HepG2 (cell line): ENCODE measurements at regions not wholly inside any gene's neighbourhood (a gene's known extent, or its start where the extent isn't known, plus 50 kb on each side); places are given as distances from the start of the nearest gene placed in this dataset.

ENCODE experiments used
- ATAC-seq: fragments of 200-7000 bp; cut with Tn5 transposase; 3 replicates; pipeline ENCODE4 v1.9.1; 2020; ENCODE audit warnings: mild to moderate bottlenecking, moderate library complexity
- BruUV-seq: library from RNA; stranded (reverse); fragments of 400-500 nt; replicated peaks from 2 replicates; lab custom pipeline; 2021; lab: Mats Ljungman, UMichigan
- CTCF ChIA-PET: fragments of 300-600 bp; formaldehyde crosslinking; extraction: SDS; loops from one replicate; lab custom pipeline; 2021; ENCODE audit warnings: low total read pairs, inconsistent platforms, low intra/inter-chr PET ratio; lab: Yijun Ruan, JAX
- POLR2A ChIA-PET: fragments of 350-600 bp; sonication (Branson Sonifier 250); formaldehyde crosslinking; loops from one replicate; lab custom pipeline; 2020; ENCODE audit warnings: antibody characterized with exemption, inconsistent platforms; lab: Yijun Ruan, JAX
- DNase-seq: peaks from one replicate; pipeline ENCODE4 v3.0.0-alpha.2; 2015; ENCODE audit warnings: low spot score
- FAIRE-seq: peaks from 3 replicates; lab custom pipeline; 2011; peaks lifted over from hg19 to GRCh38; lab: Jason Lieb, UNC
- H2AFZ ChIP-seq: one replicate; pipeline ENCODE4 v1.6.1; 2011; ENCODE audit warnings: low read length, inconsistent platforms
- H3K27ac ChIP-seq: fragments of 300-600 bp; 3 replicates; pipeline ENCODE4 v1.8.0; 2011; ENCODE audit warnings: mixed run types, mild to moderate bottlenecking, mixed read lengths, low read length, inconsistent platforms; ENCODE audit not compliant: insufficient read depth; ENCODE audit errors: extremely low read length
- H3K27me3 ChIP-seq, 2 experiments: fragments of 200-600 bp in 1 of 2; 2 replicates in 1 of 2; 3 replicates in 1 of 2; pipeline versions ENCODE4 v1.6.0 to v1.8.0; 2011; ENCODE audit warnings: low read length in 2 of 2, mild to moderate bottlenecking in 2 of 2, moderate library complexity in 2 of 2, inconsistent platforms in 1 of 2; ENCODE audit not compliant: insufficient read depth in 2 of 2, control insufficient read depth in 1 of 2
- H3K36me3 ChIP-seq, 2 experiments: fragments of 200-600 bp in 1 of 2; replicated peaks in 1 of 2; 2 replicates in 1 of 2; 3 replicates in 1 of 2; pipeline versions ENCODE4 v1.5.1 to v1.8.0; 2011; ENCODE audit warnings: low read length in 2 of 2, inconsistent platforms in 1 of 2; ENCODE audit not compliant: insufficient read depth in 2 of 2, control insufficient read depth in 1 of 2
- H3K4me1 ChIP-seq: 2 replicates; pipeline ENCODE4 v1.5.1; 2012; ENCODE audit warnings: low read length, inconsistent platforms; ENCODE audit not compliant: insufficient read depth
- H3K4me2 ChIP-seq: 2 replicates; pipeline ENCODE4 v1.6.0; 2011; ENCODE audit warnings: low read depth, low read length, inconsistent platforms
- H3K4me3 ChIP-seq, 3 experiments: fragments of 200-600 bp in 1 of 3; sonication (generic), shearing (Covaris generic) in 1 of 3; replicated peaks in 1 of 3; 2 replicates each; pipeline ENCODE4 v1.5.1; 2011 to 2016; ENCODE audit warnings: low read length in 3 of 3, inconsistent platforms in 2 of 3, low read depth in 2 of 3, mild to moderate bottlenecking in 2 of 3, control low read depth in 1 of 3, mixed read lengths in 1 of 3; ENCODE audit not compliant: insufficient read depth in 1 of 3
- H3K79me2 ChIP-seq: one replicate; pipeline ENCODE4 v1.6.1; 2011; ENCODE audit warnings: low read length, inconsistent platforms; ENCODE audit not compliant: insufficient read depth
- H3K9ac ChIP-seq: 2 replicates; pipeline ENCODE4 v1.6.0; 2011; ENCODE audit warnings: mild to moderate bottlenecking, low read depth, low read length, inconsistent platforms; ENCODE audit not compliant: insufficient read depth
- H3K9me3 ChIP-seq: 2 replicates; pipeline ENCODE4 v1.5.1; 2012; ENCODE audit warnings: mild to moderate bottlenecking, low read length
- H4K20me1 ChIP-seq: 2 replicates; pipeline ENCODE4 v1.6.0; 2011; ENCODE audit warnings: inconsistent platforms, mild to moderate bottlenecking, low read length, moderate library complexity; ENCODE audit not compliant: insufficient read depth
- BCLAF1 ChIP-seq: fragments of 450-650 bp; IDR thresholded peaks from 2 replicates; pipeline ENCODE4 v1.6.1; 2017; ENCODE audit warnings: mild to moderate bottlenecking
- CBX2 ChIP-seq, 2 experiments: fragments of 200-600 bp in 1 of 2; sonication (generic); formaldehyde crosslinking in 1 of 2; IDR thresholded peaks; 2 replicates each; pipeline versions ENCODE4 v1.7.0 to v1.8.1; 2018 to 2022; ENCODE audit warnings: low read depth in 2 of 2, low read length in 1 of 2, mild to moderate bottlenecking in 1 of 2, missing genetic modification reagents in 1 of 2
- CREB1 ChIP-seq, 2 experiments: fragments of 450-650 bp in 1 of 2; IDR thresholded peaks; 2 replicates each; pipeline ENCODE4 v1.6.1; 2016 to 2017; ENCODE audit warnings: control low read depth in 1 of 2, mild to moderate bottlenecking in 1 of 2, missing compliant biosample characterization in 1 of 2, missing genetic modification characterization in 1 of 2
- CTCF ChIP-seq: sonication (generic); formaldehyde crosslinking; IDR thresholded peaks from 2 replicates; pipeline ENCODE4 v1.5.0; 2020; ENCODE audit warnings: mild to moderate bottlenecking, missing genetic modification reagents, moderate library complexity
- KMT2B ChIP-seq: IDR thresholded peaks from 2 replicates; pipeline ENCODE4 v1.6.1; 2016; ENCODE audit warnings: missing genetic modification reagents, missing compliant biosample characterization
- NR2F1 ChIP-seq, 2 experiments: fragments of 450-650 bp in 1 of 2; formaldehyde crosslinking in 1 of 2; IDR thresholded peaks; 2 replicates each; pipeline versions ENCODE4 v1.5.0 to v1.6.1; 2016 to 2020; ENCODE audit warnings: mild to moderate bottlenecking in 1 of 2, missing compliant biosample characterization in 1 of 2, missing genetic modification reagents in 1 of 2, moderate library complexity in 1 of 2
- RXRB ChIP-seq: IDR thresholded peaks from 2 replicates; pipeline ENCODE4 v1.6.1; 2016; ENCODE audit warnings: borderline replicate concordance, missing genetic modification reagents, missing compliant biosample characterization
- YY1 ChIP-seq: IDR thresholded peaks from 2 replicates; pipeline ENCODE4 v1.6.1; 2011; ENCODE audit warnings: low read length, low read depth, moderate library complexity, mild to moderate bottlenecking; ENCODE audit not compliant: insufficient read depth, insufficient replicate concordance
- ZNF567 ChIP-seq: sonication (generic); formaldehyde crosslinking; IDR thresholded peaks from 2 replicates; pipeline ENCODE4 v1.8.1; 2023; ENCODE audit warnings: mild to moderate bottlenecking, missing genetic modification reagents, borderline replicate concordance
- in situ Hi-C: cut with HindIII; loops from 2 replicates; pipeline ENCODE4 v1.10.0; 2017; ENCODE audit warnings: low pct_unique_long_range_greater_than_20kb; ENCODE audit not compliant: extremely low pct_ligation_motif_present
- intact Hi-C: fragments of 100-400 bp; cut with micrococcal nuclease; formaldehyde crosslinking; loops from one replicate; pipeline ENCODE4 v1.10.0; 2022; ENCODE audit not compliant: unreplicated experiment
- TF ChIP-seq, protein P1 (sequence below): sonication (generic); formaldehyde crosslinking; IDR thresholded peaks from 2 replicates; pipeline ENCODE4 v1.5.0; 2020; ENCODE audit warnings: missing genetic modification reagents, mild to moderate bottlenecking, borderline replicate concordance

- TF ChIP-seq KMT2B (CRISPR knock-in tag) = no peak
Observed at GRCh38 chr4:107482546-107482945, 237.5 kb downstream of the PAPSS1 start (continued).

GRCh38 chr4:107478327-107478980 is 241.6 kb downstream of the PAPSS1 start:
- no peak overlapping the region for H2AFZ ChIP-seq
- TF ChIP-seq YY1 (no peak), CBX2 (IDR thresholded peaks at IDR 0.05; ENCODE audit: low read depth, low read length) (no peak), CBX2 (CRISPR knock-in tag; IDR thresholded peaks at IDR 0.05; ENCODE audit: low read depth) (no peak), ZNF567 (CRISPR knock-in tag) (no peak), RXRB (CRISPR knock-in tag) (no peak), CREB1 (IDR thresholded peaks at IDR 0.05) (no peak), CREB1 (CRISPR knock-in tag; IDR thresholded peaks at IDR 0.05) (no peak), NR2F1 (CRISPR knock-in tag; IDR thresholded peaks at IDR 0.05) (no peak), BCLAF1 (no peak), CTCF (CRISPR knock-in tag) (no peak)
- TF ChIP-seq, protein P1, sequence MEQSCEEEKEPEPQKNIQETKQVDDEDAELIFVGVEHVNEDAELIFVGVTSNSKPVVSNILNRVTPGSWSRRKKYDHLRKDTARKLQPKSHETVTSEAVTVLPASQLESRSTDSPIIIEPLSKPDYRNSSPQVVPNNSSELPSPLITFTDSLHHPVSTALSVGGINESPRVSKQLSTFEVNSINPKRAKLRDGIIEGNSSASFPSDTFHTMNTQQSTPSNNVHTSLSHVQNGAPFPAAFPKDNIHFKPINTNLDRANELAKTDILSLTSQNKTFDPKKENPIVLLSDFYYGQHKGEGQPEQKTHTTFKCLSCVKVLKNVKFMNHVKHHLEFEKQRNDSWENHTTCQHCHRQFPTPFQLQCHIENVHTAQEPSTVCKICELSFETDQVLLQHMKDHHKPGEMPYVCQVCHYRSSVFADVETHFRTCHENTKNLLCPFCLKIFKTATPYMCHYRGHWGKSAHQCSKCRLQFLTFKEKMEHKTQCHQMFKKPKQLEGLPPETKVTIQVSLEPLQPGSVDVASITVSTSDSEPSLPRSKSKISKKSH (CRISPR knock-in tag) = no peak
- TF ChIP-seq, all 625 proteins: peak for 0
- H3K27me3 ChIP-seq = no peaks in the 10 kb centered on the region
- no peaks in the 10 kb centered on the region for H3K4me1 ChIP-seq
- no peak for ATAC-seq
- FAIRE-seq = no peak
- no TSS peak for BruUV-seq
- H3K9me3 ChIP-seq = no peaks in the 10 kb centered on the region
- no peak overlapping the region for H3K4me3 ChIP-seq
- H3K79me2 ChIP-seq = no peaks in the 10 kb centered on the region
- H3K36me3 ChIP-seq = no peaks in the 10 kb centered on the region
- ChIA-PET POLR2A (no interaction called here), CTCF (no interaction called here)
- in situ Hi-C loops = no loop called here
- H3K27ac ChIP-seq = no peak overlapping the region
- H3K4me2 ChIP-seq = no peak overlapping the region
- no peaks in the 10 kb centered on the region for H4K20me1 ChIP-seq
- intact Hi-C loops = no loop called here
- no peak overlapping the region for H3K9ac ChIP-seq
- DNase-seq = no peak
